ENCODE measurements at regions not wholly inside any gene's neighbourhood (a gene's known extent, or its start where the extent isn't known, plus 50 kb on each side); places are given as distances from the start of the nearest gene placed in this dataset.
"Not testable (repeated sequence)": the region's sequence is repeated elsewhere in the genome, so short reads cannot be mapped to it uniquely, and the experiment has no call there.

DNA sequence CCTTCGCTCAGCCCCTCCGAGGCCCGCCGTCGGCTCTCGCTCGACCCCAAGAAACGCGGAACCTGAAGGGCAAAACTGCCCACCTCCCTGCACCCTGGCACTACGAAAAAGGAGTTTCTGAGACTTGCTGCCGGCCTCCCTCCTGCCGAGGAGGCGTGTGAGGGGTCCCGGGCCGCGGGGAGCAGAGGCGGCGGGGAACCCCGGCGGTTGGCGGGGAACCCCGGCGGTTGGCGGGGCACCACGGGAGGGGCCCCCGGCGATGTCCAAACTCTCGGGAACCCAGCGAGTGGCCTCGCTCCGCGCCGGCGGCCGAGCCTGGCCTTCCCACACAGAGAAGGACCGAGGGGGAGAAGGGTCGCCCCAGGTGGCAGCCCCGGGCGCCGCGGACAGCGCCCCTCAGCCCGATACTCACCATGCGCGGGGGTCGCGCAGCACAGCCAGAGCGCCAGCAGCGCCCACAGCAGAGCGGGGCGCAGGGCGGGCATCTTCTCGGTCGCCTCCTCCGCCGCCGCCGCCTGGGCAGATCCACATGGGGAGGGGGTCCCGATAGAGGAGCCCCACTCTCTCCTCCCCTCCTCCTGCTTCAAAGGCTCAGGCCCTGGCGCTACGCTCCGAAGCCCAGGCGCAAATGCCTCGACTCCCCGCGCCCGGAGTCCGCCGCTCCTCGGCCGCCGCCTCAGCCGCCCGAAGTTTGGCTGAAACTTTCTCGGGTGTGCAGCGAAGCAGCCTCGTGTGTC, 69.4 kb upstream of the NUDT4B start:
- peak overlapping the region; percentile 47 for H3K4me3 ChIP-seq (ENCODE audit: low read length)
- DNase-seq (ENCODE audit: low read depth), result peak; percentile 47

DNA sequence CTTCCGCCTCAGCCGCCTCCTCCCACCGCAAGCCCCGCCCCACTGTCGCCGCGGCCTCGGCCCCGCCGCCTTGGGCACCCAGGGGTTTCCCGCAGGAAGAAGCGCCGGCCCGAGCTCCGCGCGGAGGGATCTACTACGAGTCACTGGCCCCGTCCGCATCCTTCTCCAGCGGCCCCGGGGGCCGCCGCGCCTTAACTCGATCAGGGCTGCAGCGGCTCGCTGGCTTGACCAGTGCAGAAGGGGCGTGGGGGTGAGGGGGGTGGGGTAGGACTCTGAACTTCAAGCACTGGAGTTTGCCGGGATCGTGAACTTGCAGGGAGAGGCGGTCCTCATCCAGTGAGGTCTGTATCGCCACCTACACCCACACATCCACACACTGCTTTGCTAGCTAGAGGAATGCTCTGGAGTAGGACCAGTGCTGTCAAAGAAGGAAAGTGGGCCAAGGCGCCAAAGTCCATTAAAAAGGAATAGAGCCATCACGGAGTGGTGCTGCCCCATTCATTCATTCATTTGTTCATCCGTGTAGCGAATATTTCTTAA, 68.7 kb upstream of the NUDT4B start:
- DNase-seq (ENCODE audit: low read depth); H3K4me3 ChIP-seq (ENCODE audit: low read length): not testable (repeated sequence)

DNA sequence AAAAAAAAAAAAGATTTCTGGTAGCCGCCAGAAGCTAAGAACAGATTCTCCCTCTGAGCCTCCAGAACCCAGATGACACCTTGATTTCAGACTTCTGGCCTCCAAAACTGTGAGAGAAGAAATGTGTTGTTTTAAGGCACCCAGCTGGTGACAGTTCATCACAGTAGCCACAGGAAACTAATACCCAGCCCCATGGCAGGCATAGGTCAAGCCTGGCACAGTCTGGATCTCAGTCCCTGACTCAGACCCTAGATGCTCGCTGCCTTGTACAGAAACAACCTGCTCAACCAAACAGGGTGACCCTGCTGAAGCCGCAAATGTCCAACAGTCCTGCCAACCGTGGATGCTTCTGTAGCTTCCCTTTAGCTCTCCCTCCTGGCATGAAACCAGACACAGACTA, 61.8 kb upstream of the NUDT4B start:
- H3K4me3 ChIP-seq (ENCODE audit: low read length); DNase-seq (ENCODE audit: low read depth): not testable (repeated sequence)

DNA sequence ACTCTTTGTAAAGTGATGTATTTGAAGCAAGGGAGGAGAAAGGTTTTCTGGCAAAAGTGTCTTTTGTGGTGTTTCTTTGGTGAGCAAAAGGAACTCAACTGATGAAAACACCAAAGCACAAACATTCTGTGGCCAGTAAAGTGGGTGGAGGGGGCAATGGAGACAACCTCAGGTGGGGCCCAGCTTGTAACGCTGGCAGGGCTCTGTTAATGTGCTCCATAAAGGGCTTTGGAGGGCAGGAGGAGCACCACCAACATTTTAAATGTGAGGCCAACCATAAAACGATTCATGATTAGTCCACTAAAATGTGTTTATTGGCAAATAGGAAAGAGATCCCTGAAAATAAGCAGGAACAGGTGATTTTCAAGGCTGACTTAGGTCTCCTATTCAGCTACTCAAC, 61.2 kb upstream of the NUDT4B start:
- DNase-seq (ENCODE audit: low read depth); H3K4me3 ChIP-seq (ENCODE audit: low read length): not testable (repeated sequence)

Measured in epithelial cell of esophagus (primary cell).